ENCODE measurements at regions not wholly inside any gene's neighbourhood (a gene's known extent, or its start where the extent isn't known, plus 50 kb on each side); places are given as distances from the start of the nearest gene placed in this dataset.

DNA sequence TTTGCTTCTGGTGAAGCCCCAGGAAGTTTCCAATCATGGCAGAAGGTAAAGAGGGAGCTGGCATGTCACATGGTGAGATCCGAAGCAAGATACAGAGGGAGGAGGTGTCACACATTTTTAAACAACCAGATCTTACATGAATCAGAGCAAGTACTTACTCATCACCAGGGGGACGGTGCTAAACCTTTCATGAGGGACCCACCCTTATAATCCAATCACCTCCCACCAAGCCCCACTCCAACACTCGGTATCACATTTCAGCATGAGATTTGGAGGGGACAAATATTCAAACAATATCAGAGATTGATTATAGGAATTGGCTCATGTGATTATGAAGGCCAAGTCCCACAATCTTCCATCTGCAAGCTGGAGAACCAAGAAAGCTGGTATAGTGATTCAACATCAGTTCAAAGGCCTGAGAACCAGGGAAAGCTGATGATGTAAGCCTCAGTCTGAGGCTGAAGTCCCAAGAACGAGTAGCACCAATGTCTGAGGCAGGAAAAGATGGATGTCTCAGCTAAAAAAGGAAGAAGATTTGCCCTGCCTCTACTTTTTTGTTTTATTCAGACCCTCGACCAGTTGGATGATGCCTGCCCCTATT, 58.6 kb upstream of the WDFY2 start:
- TF ChIP-seq GATA2 (IDR thresholded peaks at IDR 0.05; ENCODE audit: low read depth, low read length) (no peak), GATA3 (IDR thresholded peaks at IDR 0.05; ENCODE audit: low read depth, low read length) (no peak)

Data from SH-SY5Y (cell line).